ENCODE measurements at regions not wholly inside any gene's neighbourhood (a gene's known extent, or its start where the extent isn't known, plus 50 kb on each side); places are given as distances from the start of the nearest gene placed in this dataset.

- H3K27me3 ChIP-seq (ENCODE audit: insufficient read depth): no peaks in the 10 kb centered on the region
- no peak for ATAC-seq
- peaks cover 9% of the 10 kb centered on the region; the same call in 1 of the 2 replicates for H3K36me3 ChIP-seq (ENCODE audit: insufficient read depth)
- no peak overlapping the region for H3K4me3 Mint-ChIP-seq
- H3K27ac Mint-ChIP-seq: no peak overlapping the region
- H3K4me1 Mint-ChIP-seq: no peaks in the 10 kb centered on the region
- H3K4me3 ChIP-seq: no peak overlapping the region
- peaks cover 22% of the 10 kb centered on the region for H3K9me3 Mint-ChIP-seq
- TF ChIP-seq POLR2AphosphoS5 (IDR thresholded peaks at IDR 0.05; ENCODE audit: low read depth) (no peak), CREB1 (CRISPR knock-in tag; IDR thresholded peaks at IDR 0.05; ENCODE audit: low read depth) (no peak), EZH2phosphoT487 (IDR thresholded peaks at IDR 0.05; ENCODE audit: unreplicated experiment) (no peak), ETS1 (IDR thresholded peaks at IDR 0.05) (no peak), JUNB (IDR thresholded peaks at IDR 0.05; ENCODE audit: unreplicated experiment) (no peak), ZNF114 (CRISPR knock-in tag; IDR thresholded peaks at IDR 0.05) (no peak), CTCF (conservative IDR thresholded peaks at IDR 0.05; ENCODE audit: low read depth in 2 of 2) (no peak), STAT1 (IDR thresholded peaks at IDR 0.05; ENCODE audit: unreplicated experiment) (no peak), ZNF462 (CRISPR knock-in tag; IDR thresholded peaks at IDR 0.05) (no peak), EZH2 (IDR thresholded peaks at IDR 0.05; ENCODE audit: low read depth, unreplicated experiment) (no peak), ZNF331 (CRISPR knock-in tag; IDR thresholded peaks at IDR 0.05; ENCODE audit: low read depth) (no peak)
- H3K27me3 Mint-ChIP-seq (ENCODE audit: insufficient read depth, low read depth, poor library complexity): peaks cover 1% of the 10 kb centered on the region
- no peaks in the 10 kb centered on the region for H3K4me1 ChIP-seq (ENCODE audit: insufficient read depth)
- no peak overlapping the region for H3K4me2 ChIP-seq
- no peak overlapping the region for H3K27ac ChIP-seq (ENCODE audit: low read depth)
- no peak overlapping the region for H2AFZ ChIP-seq
- H3F3A ChIP-seq (replicated peaks; ENCODE audit: low read depth): no peaks in the 10 kb centered on the region
- no peak for DNase-seq (ENCODE audit: low spot score)
- H3K9me2 ChIP-seq (ENCODE audit: insufficient read depth): no peaks in the 10 kb centered on the region
- H3K79me2 ChIP-seq (replicated peaks; ENCODE audit: insufficient read depth): no peaks in the 10 kb centered on the region
- H3K36me3 Mint-ChIP-seq (ENCODE audit: low read depth): peaks cover 5% of the 10 kb centered on the region; the same call in 2 of the 3 replicates
- no peaks in the 10 kb centered on the region for H4K20me1 ChIP-seq (replicated peaks; ENCODE audit: insufficient read depth)
These were observed 928.4 kb downstream of the REEP3 start for GRCh38 chr10:64449603-64450002.
